ENCODE measurements at regions not wholly inside any gene's neighbourhood (a gene's known extent, or its start where the extent isn't known, plus 50 kb on each side); places are given as distances from the start of the nearest gene placed in this dataset.
"Not testable (repeated sequence)": the region's sequence is repeated elsewhere in the genome, so short reads cannot be mapped to it uniquely, and the experiment has no call there.

GRCh38 chr17:14723349-14723748 lies 422.5 kb downstream of the HS3ST3B1 start:
- not testable (repeated sequence) for DNase-seq

- no peak for DNase-seq
These were observed 419.1 kb downstream of the HS3ST3B1 start for GRCh38 chr17:14719942-14720341.

- DNase-seq, result no peak
These were observed 417.0 kb downstream of the HS3ST3B1 start for GRCh38 chr17:14717859-14718258.

DNA sequence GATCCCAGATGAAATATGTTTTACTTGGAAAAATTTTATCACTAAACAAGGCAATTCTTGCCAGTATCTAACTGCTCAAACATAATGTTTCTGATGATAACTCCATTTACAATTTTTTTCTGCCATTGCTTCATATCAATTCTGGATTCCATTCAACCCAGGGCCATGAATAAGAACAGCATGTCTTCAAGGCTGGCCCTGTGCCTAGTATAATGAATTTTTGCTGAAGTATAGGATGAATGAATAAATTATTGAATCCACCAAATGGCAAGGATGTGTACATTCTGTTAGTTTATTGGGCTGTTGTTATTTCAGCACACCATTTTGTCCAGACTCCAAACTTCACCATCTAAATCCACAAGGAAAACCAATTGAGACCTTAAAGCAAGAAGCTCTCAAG lies 414.7 kb downstream of the HS3ST3B1 start:
- no peak for DNase-seq

DNA sequence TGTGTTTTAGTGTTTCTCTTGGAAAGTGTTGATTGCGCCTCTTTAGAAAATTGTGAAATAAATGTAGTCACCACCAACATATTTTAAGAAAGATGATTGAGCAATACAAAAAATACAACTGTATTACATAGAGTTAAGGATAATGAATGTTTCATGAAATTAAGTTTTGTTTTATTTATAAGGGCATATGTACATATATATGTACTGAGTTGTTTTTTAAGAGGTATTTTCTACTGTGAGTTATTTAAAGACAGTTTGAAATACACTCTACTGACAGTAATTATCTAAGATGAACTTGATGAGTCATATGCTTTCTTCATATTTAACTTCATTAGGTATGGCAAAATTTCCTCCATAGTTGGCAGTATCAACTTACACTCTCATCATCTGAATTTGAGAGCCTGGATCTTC lies 411.7 kb downstream of the HS3ST3B1 start:
- no peak for DNase-seq

DNA sequence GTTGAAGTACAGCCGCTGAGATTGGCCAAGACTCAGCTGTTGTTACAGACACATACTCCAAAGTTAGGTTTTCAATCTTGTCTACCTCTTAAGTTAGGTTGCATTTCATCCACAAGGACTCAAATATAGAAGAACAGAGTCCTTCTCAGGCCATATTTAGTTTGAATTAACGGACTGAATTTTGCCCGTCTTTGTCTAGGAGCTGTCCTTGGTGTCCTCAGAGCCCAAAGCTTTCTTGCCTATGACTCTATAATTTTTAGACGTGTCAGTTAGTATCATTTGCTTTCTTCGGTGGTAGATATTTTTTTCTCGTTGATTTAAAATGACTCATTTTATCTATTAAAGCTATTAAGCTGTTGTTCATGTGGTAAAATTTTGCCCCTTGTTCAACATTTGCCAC lies 403.2 kb downstream of the HS3ST3B1 start:
- no peak for DNase-seq

GRCh38 chr17:14701886-14702285 lies 401.0 kb downstream of the HS3ST3B1 start:
- DNase-seq, result no peak

DNA sequence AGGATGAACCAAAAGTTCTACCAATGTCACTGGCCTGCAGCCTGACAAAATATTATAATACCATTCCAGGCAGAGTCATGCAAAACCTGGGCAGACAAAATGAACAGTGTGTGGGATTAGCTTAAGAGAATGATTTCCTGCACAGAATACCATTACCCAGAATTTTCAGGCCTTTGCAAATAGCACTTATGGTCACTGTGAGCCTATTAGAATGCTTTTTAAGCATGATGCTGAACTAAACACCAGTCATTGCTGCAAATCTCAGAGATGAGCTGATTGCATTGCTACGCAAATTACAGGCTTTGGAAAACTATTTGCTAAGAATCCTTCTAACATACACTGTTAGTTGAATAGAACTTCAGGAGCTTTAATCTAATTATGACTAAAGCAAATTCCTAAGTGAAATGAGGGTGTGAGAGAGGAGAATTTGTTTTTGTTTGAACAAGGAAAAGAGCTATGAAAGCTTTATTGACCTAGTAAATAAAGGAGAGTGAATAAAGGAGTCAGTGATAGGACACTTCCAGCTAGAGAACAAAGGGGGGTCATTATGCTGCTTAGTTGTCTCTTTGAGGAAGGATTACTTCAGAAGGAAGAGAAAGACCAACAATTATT lies 398.8 kb downstream of the HS3ST3B1 start:
- no peak for DNase-seq

GRCh38 chr17:14693382-14693781 lies 392.5 kb downstream of the HS3ST3B1 start:
- DNase-seq, result no peak

GRCh38 chr17:14690704-14691103 lies 389.8 kb downstream of the HS3ST3B1 start:
- DNase-seq, result no peak

GRCh38 chr17:14688134-14688533 lies 387.3 kb downstream of the HS3ST3B1 start:
- DNase-seq, result no peak

DNA sequence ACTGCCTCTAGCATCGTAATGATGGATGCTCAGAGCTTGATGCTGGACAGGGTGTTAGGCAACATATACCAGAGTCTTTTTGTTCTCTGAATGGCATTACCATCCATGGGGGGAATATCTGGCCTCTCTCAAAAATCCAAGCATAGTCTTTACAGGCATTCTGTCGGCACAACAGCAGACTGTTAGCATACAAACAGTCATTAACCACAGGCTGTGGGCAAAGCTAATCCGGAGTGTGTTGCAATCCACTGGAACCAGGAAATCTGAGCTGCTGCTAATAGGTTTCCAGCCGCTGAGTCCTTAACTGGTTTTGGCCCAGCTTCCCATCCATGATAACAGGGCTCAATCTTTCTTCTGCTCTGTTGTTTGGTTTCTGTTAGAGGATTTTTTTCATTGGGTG lies 371.9 kb downstream of the HS3ST3B1 start:
- DNase-seq, result peak; percentile 56

DNA sequence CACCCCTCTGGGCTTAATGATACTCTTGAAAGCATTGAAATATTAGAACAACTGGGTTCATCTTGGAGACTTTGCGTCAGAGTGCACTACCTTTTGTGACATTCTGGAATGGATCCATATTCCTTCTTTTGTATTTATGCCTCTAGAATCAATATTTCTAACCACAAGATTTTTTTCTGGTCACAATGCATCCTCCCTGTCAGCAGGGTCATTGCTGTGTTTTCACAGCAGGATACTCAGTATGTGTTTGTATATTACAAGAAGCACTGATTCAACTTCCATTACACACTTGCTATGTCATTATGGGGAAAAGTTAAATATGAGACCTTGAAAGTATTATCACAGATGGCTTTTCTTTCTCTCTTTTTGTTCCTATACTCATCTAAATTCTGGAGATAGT lies 370.0 kb downstream of the HS3ST3B1 start:
- DNase-seq, result no peak

DNA sequence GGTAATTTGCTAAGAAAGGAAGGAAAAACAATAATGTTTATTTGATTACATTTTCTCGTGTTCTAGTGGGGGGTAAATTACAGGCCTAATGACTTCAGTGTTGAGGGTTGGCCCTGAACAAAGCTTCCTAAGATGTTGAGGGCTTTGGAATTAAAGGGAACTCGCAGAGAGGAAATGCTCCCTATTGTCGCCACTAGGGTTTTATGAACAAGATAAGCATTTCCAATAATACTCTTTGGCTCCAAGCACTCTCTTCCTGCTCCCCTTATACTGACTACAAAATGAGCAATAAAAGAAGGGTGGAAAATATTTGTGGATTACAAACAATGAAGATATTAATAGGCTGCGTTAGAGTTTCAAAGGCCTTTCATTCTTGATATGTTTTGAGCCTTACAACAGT lies 363.6 kb downstream of the HS3ST3B1 start:
- DNase-seq, result no peak

DNA sequence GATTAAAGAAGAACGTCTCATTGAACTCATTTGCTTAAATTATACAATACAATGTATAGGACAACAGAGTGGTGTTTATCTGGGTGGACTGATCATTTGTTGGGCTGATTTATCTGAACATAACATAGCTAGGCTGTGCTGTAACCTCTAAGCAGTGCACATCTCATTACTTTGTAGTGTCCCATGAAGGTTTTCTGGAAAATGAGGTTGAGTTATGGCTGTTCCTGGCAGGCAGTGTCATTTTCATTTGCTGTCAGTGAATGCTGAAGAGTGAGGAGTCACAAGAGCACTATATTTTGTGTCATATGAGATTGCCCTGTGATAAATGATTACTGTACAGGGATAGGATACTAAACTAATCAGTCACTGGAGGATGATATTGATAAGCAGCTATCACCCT lies 340.2 kb downstream of the HS3ST3B1 start:
- no peak for DNase-seq

- no peak for DNase-seq
These were observed 336.4 kb downstream of the HS3ST3B1 start for GRCh38 chr17:14637260-14637659.

GRCh38 chr17:14630621-14631020 lies 329.7 kb downstream of the HS3ST3B1 start:
- DNase-seq, result no peak

DNA sequence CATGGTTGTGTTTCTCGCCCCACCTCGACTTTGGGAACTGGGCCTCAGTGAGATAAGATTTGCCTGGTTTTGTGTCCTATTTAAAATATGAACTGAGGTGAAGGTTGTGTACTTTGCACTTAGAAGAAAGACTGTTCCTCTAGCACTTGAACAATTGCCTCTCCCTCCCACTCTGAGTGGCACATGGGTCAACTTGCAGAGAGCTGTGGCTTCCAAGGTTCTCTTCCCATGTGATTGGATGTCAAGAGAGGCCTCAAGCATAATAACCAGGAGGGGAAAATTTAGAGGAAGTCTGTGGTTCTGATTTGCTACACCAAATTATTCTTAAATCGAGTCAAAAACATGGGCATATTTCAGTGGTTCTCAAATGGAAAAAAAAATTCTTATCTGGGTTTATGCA lies 329.2 kb downstream of the HS3ST3B1 start:
- no peak for DNase-seq

DNA sequence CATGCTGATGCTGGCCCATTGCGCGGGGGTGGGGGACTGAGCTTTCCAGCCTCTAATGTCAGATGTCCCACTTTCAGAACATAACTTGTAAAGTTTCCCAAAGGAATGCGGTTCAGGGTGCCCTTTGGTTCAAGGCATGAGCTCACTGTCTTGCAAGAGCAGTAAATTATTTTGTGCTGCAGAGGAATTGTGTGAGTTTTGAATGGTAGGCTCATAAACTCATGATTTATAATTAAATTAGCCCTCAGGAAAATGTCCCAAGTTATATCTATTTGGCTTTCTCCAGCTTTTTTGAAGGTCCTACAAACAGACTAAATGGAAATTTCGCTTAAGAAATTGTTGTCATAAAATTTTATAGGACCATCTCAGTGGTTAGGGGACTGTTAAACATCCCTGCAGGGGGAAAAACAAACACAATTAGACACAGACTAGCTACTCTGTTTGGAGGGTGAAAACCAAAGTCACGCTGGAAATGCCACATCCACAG lies 321.8 kb downstream of the HS3ST3B1 start:
- peak; percentile 85 for DNase-seq

- DNase-seq, result peak; percentile 2
These were observed 321.1 kb downstream of the HS3ST3B1 start for GRCh38 chr17:14621826-14622614.

DNA sequence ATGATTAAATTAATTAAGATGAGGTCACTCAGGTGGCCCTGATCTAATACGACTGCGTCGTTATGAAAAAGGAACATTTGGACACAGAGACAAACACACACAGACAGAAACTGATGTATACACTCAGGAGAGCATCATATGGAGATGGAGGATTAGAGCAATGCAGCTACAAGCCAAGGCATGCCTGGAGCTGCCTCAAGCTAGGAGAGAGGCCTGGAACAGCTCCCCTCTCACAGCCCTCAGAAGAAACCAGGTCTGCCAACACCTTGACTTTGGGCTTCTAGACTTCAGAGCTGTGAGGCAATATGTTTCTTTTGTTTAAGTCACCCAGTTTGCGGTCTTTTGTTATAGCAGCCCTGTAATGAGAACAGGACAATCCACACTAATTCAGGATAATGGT lies 318.9 kb downstream of the HS3ST3B1 start:
- DNase-seq, result no peak

GRCh38 chr17:14616528-14616927 lies 315.6 kb downstream of the HS3ST3B1 start:
- peak; percentile 77 for DNase-seq

DNA sequence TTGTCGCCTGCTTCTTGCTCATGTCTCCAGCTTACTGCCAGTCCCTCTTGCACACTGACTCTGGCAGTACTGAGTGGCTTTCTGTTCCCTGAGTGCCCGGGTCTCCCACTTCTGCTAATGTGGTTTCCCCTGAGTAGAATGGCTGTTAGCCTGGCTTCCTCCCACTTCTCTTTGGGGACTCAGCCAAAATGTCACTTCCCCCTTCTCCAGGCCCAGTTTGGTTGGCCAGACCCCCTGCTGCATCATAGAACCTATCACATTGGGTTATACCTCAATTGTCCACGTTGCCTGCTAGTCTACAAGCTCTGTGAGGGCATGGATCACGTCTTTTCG lies 304.4 kb downstream of the HS3ST3B1 start:
- DNase-seq, result no peak

GRCh38 chr17:14604591-14605266 lies 303.8 kb downstream of the HS3ST3B1 start:
- no peak for DNase-seq
